Activated CD8-positive, alpha-beta memory T cell treated with anti-CD3 and anti-CD28 coated beads for 36 hours (primary cell): ENCODE measurements at regions not wholly inside any gene's neighbourhood (a gene's known extent, or its start where the extent isn't known, plus 50 kb on each side); places are given as distances from the start of the nearest gene placed in this dataset.

Experiments used
- CTCF ChIA-PET: fragments of 350-600 bp; sonication (Branson Sonifier 250); formaldehyde crosslinking; loops from one replicate; lab custom pipeline; 2021; ENCODE audit warnings: antibody characterized with exemption; lab: Charles Lee
- POLR2A ChIA-PET: fragments of 350-600 bp; sonication (Branson Sonifier 250); formaldehyde crosslinking; loops from one replicate; lab custom pipeline; 2021; ENCODE audit warnings: antibody characterized with exemption; lab: Charles Lee

DNA sequence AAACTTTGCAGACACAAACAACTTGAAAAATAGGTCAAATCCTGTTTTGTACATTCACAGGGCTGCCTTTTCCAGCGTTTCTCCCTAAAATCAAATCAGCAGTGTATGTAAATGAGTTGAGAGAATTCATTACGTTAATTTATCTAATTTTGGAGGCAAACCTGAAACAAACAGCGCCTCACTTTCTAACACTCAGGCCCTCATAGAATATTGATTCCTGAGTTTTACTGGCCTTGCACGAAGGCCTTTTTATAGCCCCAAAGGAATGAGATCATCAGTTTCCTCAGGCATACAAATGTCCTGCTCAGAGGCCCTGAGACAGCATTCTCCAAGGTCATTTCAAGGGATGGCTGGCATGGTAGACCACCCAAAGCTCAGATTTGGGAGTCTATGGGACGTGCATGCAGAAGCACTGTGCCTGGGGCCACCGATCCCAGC, 131.7 kb upstream of the CHST15 start:
- POLR2A ChIA-PET = no interaction called here
- CTCF ChIA-PET = interaction anchor here (1.0 kb wide), 1 partner anchor 164 kb away, joined by 3 read pairs; no protein-coding TSS in a partner anchor

DNA sequence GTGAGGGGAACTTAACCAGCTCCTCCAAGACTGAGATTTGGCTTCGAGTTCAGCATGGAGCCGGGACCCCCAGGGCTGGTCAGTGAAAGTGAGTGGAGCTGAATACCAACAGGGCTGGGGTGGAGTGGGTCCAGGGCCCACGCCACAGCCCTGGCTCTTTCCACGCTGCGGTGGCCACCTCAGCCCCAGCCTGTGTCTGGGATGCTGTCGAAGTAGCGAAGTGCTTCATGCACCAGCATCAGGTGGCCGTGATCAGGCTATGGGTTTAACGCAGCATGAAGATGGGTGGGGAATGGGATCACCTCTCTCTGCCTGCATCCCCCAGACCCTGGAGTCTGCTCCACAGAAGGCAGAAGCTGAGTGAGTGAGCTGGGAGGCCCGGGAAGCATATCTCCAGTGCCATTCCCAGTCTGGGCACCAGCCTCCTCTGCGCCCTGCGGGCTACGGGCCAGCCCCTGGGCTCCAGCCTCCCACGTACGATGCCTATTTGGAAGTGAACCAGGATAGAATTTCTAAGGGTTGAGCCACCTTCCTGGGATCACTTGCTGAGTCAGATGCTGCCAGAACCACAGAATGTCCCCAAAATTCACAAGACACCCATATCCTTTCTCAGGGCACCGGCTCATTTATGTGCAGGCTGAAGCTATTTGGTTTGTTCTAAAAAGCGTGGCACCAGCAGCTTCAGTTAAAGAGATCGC, 131.1 kb upstream of the CHST15 start:
- ChIA-PET POLR2A (no interaction called here), CTCF (interaction anchor here (0.7 kb wide), 1 partner anchor 73 kb away, joined by 3 read pairs; no protein-coding TSS in a partner anchor)

DNA sequence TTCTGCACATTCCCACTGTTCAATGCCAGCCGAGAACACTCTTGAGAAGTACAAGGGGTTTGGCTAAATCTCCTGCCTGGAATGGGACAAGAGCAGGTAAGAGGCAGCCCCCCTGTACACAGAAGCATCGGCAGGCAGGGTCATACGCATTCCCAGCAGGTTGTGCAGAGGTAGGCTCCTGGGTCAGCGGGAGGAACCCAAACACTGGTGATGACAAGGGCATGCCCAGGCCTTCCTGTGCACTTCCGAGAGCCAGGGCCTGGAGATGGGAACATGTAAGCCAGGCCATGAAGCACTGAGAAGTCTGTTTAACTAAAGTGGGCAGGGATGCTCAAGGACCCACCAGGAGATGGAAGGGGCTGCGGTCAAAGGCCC, 130.3 kb upstream of the CHST15 start:
- ChIA-PET POLR2A (no interaction called here), CTCF (interaction anchor here (0.7 kb wide), 1 partner anchor 72 kb away, joined by 3 read pairs; no protein-coding TSS in a partner anchor)

DNA sequence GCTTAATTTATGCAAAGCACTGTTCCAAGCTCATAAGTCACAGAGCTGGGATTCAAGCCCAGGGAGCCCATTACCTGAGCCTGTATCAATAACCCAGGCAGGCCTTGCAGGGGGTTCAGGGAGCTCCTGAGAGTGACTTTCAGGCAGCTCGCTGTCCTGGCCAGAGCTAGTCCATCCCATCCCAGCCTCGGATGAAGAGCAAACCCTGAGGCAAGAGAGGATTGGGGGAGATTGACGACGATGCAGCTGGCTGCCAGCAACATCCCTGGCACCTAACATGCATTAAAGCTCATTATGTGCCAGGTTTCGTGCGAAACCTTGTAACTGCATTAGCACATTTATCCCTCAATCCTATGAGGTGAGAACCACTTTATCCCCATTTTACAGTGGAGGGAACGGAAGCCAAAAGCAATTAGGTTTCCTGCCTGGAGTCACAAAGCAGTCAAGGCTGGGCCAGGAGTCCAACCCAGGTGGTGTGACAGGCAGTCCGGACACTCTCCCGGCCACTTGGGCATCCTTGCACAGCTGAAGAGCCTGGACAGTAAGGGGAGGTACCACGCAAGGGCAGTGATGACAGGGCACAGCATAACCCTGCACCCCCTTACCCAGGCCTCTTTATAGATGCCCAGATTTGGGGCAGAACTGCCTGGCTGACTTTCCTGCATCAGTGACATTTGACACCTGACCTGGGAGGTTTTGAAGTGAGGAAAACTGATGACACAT, 129.8 kb upstream of the CHST15 start:
- CTCF ChIA-PET = no interaction called here
- POLR2A ChIA-PET = interaction anchor here (0.6 kb wide), 1 partner anchor 559 kb away, joined by 3 read pairs; no protein-coding TSS in a partner anchor

DNA sequence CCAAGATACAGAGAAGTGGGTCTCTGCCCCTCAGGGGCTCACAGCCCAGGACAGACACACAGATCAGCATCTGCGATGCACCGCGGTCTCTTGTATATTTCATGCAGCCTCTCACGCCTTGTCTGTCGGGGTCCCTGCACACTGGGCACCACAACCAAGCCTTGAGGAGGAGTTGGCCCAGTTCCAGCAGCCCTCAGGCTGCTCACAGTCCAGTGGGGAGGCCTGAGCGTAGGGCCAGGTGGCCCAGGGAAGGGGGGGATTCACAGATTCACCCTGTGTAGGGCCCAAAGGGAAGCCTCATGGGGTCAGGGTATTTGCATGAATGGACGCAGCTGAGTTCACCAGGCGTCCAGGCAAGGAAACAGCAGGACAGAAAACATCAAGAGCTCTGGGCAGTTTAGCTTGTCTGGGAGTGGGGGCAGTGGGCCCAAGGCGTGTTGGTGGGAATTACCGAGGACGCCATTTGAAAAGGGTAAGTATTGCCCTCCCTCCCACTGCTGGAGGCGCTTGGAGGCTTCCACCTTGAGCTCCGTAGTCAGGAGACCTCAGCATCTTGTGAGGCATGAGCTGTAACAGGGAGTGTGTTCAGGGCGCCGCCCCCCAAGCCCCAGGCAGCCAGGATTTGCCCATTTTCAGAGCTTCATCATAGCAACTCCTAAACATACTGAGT, 129.1 kb upstream of the CHST15 start:
- POLR2A ChIA-PET = interaction anchor here (0.6 kb wide), 1 partner anchor 559 kb away, joined by 3 read pairs; no protein-coding TSS in a partner anchor

DNA sequence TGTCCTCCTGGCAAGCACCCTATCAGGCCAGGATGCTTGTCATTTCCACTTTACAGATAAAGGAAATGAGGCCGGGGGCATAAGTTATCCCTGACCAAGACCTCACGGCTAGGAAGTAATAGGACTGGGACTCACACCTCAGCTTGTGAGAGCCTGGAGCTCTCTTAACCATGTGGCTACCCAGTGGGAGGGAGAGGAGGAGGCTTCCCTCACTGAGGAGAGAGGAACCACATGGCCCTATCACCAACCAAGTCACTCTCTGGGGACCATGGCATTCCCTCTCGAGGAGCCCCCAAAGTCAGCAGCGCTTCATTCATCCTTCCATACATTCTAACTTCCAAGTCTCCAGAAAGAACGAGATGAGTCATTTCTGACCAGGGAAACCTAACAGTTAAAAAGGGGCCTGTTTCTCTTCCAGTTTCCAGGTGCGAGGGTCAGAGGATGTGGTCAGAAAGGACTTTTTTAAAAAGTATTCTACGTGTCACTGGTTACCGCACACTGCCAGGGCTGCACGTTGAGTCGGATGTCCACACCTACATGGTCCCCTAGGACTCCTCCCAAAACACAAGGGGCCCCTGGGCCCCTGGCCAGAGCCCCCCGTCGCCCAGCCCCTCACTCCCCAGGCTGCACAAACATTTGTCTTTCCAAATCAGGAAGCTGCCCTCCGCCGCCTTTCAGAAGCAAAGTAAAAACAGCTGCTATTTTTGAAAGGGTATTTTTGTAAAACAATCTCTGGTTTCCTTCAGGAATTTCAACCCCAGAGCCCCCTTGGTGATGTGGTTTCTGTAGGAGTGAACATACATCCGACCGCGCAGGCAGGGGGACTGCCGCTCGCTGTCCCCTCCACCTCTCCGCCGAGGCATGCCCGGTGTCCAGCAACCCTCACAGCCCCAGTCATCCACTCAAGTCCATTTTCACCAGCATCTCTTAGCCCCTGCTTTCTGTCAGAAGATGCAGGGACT, 128.2 kb upstream of the CHST15 start:
- ChIA-PET POLR2A (no interaction called here), CTCF (no interaction called here)

More for the DNA sequence above, 129.1 kb upstream of the CHST15 start:
- CTCF ChIA-PET = no interaction called here

DNA sequence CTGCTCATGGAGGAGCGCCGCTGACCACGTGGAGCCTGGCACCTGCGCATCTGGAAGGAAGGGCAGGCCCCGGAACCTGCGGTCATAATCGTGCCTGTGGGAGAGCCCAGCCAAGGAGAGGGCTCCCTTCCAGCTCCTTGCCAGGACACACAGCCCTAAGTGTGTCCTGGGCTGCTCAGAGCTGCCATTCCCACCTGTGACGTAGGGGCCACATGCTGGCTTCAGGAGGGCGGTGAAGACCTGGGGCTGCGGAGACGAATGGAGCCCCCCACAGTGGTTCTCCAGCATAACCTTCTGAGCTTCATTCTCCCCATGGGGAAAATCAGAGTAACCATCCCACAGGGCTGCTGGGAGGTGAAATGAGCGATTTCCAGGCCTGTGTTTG, 127.6 kb upstream of the CHST15 start:
- CTCF ChIA-PET = no interaction called here

DNA sequence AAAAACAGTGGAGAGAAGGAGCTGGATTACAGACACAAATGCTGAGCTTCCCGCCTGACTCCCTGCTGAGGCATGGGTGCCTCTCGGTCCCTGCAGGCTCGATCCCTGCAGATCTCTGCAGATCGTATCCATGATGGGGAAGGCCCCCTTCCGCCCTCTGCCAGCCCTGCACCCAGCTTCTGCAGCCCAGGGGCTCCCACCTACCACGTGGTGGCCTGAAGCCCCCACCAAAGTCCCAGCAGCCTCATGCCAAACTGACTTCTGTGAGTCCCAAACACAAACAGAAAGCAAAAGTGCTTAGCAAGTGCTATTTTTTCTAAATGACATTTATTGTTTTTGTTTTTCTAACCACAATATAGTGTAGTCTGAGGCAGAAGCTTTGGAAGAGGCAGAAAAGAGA, 127.1 kb upstream of the CHST15 start:
- ChIA-PET CTCF (no interaction called here), POLR2A (no interaction called here)

More for the DNA sequence above, 127.6 kb upstream of the CHST15 start:
- POLR2A ChIA-PET = no interaction called here

DNA sequence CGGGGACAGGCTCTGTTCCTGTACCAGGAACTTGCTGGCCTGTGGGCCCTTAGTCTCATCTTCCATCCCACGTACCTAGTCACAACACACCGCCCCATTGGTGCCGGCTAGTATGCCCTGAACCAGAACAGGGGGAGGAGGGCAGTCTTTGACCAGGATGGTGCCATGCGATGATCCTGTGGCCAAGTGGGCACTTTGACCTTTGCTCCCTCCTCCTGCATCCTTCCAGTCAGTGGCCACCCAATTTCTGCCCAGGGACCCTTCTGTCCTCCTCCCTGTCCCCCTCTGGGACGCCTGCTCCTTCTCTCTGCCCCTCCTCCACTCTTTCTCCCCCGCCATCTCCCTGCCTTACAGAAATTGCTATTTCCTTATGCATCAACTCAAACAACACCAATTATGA, 126.3 kb upstream of the CHST15 start:
- POLR2A ChIA-PET = no interaction called here
- CTCF ChIA-PET = no interaction called here

DNA sequence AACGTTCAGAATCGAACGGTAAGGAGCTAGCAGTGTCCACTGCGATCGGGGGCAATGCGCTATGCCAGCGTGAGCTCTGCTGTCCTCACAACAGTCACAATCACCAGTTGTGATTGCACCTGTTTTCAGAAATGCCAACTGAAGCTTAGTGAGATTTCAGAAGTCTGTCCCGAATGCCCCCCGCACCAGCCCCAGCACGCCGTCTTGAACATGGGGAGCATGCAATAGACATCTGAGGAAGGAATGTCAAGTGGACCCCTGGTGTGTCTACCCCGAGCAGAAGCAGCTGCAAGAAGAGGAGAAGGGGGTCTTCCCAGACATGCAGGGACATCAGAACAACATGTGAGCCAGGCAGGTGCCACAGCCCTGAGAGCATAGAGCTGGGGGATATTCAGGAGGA, 125.7 kb upstream of the CHST15 start:
- POLR2A ChIA-PET = no interaction called here
- CTCF ChIA-PET = no interaction called here

DNA sequence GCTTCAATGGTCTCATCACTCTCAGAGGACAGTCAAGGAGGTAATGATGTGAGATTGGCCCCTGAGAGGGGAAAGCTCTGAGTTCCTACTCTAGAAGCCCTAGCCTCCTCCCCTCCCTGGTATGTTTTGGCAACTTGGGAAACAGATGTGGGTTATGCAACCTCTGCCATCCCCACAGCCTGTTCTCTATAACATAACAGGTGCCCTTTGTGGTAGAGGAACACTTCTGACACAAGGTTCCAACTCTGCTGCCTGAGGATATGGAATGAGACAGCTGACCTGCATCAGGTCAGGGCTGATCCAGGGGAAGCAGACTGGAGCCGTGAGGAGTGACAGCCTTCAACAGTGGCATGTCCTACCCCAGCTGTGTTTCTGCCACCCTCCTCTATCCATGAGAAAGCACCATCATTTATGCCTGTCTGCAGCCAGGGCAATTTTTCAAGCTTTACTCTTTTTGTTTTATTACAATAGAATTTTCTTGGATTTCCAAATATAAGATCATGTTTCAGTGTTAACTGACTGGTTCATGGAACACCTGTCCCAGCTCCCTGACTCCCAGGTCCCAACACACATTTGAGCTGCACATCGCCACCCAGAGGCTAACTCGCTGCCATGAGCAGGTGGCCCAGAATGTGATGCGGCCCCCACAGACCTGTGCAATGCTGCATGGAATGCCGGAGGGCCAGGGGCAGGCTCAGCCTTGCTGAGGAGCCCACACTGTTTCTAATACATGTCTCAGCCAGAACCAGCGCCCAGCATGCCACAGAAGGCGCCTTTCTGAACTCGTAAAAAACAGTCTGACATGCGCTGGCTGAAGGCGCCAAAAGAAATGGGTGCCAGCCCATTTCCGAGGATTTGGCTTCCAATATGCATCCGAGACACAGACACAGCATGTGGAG, 124.8 kb upstream of the CHST15 start:
- ChIA-PET CTCF (no interaction called here), POLR2A (no interaction called here)

DNA sequence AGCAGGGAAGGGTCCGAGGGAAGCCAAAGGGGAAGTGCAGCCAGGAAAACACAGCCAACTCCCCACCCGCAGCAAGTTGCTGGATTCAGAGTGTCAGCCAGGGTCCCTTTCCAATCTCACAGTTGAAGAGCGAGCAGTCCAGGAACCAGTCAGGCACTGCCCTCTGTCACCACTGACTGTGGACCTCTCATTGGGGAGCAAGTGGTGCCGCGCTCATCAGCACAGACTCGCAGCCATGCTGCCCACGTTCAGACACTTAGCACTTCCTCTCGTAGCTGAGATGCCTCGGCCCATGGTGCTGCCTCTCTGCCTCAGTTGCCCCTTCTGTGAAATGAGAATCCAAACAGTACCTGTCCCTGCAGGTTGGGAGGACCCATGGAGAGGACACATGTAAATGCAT, 123.6 kb upstream of the CHST15 start:
- POLR2A ChIA-PET = no interaction called here
- CTCF ChIA-PET = no interaction called here

DNA sequence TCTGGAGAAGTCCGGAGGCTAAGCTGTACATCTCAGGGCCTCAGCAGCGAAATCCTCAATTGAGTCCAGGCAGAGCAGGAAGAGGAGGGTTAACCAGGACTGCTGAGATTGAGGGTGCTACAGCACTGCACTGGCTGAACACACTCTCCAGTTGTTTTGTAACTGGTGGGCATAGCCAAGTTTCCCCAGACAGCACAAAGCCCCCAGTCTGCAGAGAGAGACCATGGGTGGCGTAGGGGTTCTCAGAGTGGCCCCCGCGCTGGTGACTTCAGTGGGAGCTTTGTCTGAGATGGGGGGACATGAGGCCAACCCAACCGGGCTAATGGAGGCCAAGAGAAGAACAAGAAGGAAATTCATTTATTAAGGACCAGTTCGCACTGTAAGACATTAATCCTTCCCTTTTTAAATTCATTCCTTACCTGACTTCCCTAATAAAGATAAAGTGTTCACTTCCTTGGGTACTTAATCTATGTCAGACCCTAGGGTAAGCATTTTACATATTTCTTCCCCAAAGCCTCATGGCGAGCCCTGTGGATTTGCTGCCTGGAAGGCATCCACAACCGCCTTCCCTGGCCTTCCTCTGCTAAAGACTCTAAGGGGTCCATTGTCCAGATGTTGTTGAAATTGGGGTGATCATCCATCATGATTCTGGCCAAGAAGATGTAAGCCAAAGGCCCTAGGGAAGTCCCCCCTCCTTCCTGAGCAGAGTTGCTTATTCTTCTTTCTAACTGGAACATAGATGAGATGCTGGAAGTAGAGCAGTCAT, 121.4 kb upstream of the CHST15 start:
- CTCF ChIA-PET = no interaction called here

DNA sequence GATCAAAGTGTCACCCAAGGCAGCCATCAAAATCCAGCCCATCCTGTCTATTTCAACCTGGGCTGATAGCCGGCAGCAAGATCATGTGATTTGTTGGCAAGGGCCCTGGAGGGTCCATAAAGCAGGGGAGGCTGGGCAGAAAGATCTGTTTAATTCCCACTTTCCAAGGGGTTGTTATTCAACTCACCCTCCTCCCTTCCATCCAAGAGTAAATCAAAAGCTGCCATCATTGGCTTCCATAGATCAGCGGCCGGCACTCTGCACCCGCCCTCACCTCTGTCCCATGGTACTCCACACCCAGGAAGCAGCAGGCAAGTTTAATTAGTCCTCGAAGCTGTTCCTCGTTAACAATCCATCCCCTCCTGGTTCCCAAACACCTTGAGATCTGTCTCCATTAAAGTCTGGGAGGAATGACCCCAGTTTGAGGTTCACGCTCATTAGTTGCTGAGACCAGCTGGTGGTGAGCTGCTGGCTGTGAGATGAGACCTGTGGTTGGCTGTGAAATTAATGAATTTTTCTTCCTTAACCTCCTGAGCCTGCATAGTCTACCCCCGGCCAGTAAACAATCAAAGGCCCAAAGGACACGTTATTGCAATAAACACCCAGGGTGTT, 120.6 kb upstream of the CHST15 start:
- POLR2A ChIA-PET = no interaction called here

More for the DNA sequence above, 121.4 kb upstream of the CHST15 start:
- POLR2A ChIA-PET = no interaction called here

DNA sequence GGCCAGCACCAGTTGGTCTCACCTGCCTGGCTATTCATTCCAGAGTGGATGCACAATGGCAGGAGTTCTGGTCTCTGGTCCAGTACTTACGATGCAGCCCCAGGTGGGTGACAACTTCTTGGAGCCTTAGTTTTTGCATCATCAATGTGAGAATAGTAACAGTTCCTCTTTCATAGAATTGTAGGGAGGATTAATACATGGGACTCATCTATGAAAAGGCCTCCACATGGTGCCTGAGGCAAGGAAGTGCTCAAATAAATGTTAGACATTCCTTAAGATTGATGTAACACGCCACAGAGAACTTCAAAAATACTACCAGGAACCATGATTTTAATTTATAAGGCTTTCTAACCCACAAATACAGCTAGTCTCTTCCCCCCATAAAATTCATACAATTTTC, 120.1 kb upstream of the CHST15 start:
- ChIA-PET CTCF (no interaction called here), POLR2A (no interaction called here)

More for the DNA sequence above, 120.6 kb upstream of the CHST15 start:
- CTCF ChIA-PET = no interaction called here

DNA sequence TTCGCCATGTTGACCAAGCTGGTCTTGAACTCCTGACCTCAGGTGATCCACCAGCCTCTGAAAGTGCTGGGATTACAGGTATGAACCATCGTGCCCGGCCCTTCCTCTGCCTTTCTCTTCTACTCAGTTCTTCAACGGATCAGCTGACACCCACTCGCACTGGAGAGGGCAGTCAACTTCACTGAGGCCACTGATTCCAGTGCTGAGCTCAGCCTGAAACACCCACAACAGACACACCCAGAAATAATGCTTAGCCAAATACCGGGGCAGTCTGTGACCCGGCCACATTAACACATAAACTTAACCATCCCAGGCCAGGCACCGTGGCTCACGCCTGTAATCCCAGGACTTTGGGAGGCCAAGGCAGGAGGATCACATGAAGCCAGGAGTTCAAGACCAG, 119.3 kb upstream of the CHST15 start:
- ChIA-PET POLR2A (no interaction called here), CTCF (no interaction called here)

DNA sequence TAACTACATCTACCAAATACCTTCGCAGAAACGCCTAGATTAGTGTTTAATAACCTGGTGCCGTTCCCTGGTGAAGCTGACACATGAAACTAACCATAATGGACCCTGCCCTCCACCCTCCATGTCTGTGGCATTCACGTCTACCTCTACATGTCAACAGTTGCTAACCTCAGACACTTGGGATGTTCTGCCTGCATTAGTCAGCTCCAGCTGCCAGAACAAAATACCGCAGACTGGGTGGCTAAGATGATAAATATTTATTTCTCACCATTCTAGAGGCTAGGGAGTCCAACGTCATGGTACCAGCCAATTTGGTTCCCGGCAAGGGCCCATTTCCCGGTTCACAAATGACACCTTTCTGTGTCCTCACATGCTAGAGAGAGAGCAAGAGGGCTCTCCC, 118.5 kb upstream of the CHST15 start:
- POLR2A ChIA-PET = no interaction called here

More for the DNA sequence above, 118.5 kb upstream of the CHST15 start:
- CTCF ChIA-PET = no interaction called here
